GM03348 (cell line): ENCODE measurements at regions not wholly inside any gene's neighbourhood (a gene's known extent, or its start where the extent isn't known, plus 50 kb on each side); places are given as distances from the start of the nearest gene placed in this dataset.
"Not testable (repeated sequence)": the region's sequence is repeated elsewhere in the genome, so short reads cannot be mapped to it uniquely, and the experiment has no call there.

Source experiments
- DNase-seq: peaks from one replicate; pipeline ENCODE4 v3.0.0; 2012; ENCODE audit warnings: low spot score

- not testable (repeated sequence) for DNase-seq
Measured at GRCh38 chr16:26508946-26509345, 557.8 kb upstream of the C16orf82 start.

DNA sequence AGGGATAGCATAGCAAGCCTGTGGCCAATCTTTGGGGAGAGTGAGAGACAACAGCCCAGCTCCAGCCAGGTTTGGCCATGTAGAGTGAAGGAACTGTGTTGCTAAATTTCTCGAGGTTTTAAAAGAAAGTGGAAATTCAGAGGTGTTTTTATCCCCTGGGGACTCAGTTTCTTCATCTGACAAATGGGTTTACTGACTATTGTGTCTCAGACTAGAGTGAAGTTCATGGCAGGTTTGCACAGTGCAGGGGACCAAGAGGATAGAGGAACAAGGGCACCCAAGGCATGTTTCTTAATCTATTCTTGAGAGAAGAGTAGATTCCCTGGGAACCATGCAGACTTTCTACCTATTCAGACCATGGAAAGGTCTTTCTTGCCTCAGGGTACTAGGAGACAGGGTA lies 555.8 kb upstream of the C16orf82 start:
- DNase-seq: no peak

GRCh38 chr16:26511463-26511862 lies 555.3 kb upstream of the C16orf82 start:
- no peak for DNase-seq

DNA sequence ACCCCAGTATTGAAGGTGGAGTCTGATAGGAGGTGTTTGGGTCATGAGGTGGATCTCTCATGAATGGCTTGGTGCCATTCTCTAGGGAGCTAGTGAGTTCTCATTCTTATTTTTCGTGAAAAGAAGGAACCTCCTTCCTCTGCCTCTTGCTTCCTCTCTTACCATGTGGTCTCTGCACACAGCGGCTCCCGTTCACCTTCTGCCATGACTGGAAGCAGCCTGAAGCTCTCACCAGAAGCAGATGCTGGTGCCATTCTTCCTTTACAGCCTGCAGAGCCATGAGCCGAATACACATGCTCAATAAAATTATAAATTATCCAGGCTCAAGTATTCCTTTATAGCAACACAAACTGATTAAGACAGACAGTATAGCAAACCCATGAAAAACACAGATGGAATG lies 545.1 kb upstream of the C16orf82 start:
- no peak for DNase-seq

DNA sequence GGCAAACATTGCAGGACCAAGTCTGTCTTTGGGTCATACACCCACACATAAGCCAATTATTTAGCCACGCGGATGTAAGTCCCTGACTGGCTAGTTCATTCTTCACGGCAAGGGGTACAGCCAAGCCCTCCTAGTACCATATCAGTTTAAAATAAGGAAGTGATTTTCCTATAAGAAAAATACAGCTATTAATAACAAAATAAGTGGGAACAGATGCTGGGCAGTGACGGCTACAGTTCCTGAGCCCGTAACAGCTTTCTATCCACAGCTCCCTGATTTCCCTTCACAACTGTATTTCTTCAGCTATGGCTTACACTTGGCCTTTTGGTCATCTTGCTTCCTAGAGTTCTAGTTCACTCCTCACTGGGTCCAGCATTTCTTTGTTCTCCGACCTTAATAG lies 542.4 kb upstream of the C16orf82 start:
- DNase-seq: no peak

- no peak for DNase-seq
Measured at GRCh38 chr16:26524846-26525245, 541.9 kb upstream of the C16orf82 start.

GRCh38 chr16:26525856-26526255 lies 540.9 kb upstream of the C16orf82 start:
- DNase-seq: no peak

DNA sequence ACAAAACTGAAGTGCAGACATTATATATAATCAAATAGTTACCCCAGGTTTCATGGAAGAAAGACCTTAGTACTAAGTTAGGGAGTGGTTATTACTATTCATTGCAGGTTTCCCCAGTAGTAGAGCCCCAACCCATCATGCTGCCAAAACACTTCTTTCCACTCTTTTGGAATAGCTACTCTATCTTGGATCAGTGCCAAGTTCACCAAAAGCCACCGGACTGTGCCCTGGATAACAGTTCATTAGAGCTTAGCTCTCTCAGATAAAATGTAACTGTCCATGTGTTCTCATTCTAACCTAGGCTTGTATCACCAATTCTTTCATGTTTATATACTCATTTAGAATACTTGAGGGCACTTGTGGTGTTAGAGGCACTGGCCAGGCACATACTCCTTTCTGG lies 540.1 kb upstream of the C16orf82 start:
- no peak for DNase-seq

DNA sequence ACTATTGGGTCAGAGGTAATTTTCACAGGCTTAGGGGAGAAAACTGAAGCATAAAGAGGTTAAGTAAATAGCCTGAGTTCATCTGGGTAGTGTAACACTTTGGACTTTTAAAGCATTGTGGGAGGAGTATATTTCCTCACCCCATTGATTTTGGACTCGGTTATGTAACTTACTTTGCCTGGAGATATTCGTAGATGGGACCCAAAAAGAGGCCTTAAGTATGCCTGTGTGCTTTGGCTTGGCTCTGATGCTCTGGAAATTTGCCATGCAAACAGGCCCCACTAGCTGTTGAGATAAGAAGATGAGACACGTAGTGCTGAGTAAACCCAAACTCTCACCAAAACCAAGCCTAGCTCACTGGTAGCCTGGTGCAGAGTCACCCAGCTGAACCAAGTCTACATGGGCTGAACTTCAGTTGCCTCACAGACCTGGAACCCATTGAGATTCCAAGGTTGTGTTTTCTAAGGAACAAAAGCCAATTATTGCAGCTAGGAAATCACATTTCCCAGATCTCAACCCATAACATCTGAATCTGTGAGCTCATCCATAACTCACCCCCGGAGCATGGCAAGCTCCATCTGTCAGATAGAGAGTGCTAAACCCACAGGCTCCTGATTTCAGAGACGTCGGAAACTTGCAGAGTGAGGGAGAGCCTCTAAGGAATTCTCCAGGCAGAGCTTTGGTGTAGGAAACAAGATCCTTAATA lies 536.0 kb upstream of the C16orf82 start:
- no peak for DNase-seq

GRCh38 chr16:26531290-26531730 lies 535.4 kb upstream of the C16orf82 start:
- no peak for DNase-seq

DNA sequence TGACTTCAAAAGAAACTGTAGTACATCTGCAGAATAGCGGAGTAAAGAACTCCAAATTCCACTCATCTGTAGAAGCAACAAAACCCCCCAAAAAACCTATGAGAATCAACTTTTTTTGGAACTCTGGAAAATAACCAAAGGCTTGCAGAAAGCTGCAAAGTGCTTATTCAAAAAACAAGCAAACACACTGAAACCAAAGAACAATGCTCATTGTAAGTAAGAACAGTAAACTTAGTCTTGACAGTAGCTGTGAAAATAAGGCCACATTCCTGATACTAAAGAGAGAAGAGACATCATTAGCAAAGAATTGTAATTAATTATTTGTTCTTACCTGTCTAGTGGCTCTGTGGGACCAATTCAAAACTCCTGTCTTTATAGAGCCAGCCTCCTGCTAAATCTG lies 534.3 kb upstream of the C16orf82 start:
- DNase-seq: no peak

DNA sequence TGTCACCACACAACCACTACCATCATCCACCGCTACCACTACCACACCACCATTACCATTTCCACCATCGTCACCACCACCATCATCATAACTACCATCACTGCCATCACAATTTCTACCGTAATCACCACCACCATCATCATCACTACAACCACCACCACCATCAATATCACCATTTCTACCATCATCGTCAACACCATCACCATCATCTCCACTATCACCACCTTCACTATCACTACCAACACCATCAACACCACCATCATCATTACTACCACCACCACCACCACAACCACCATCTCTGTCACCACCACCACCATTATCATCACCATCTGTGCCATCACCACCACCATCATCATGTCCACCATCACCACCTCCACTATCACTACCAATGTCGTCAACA lies 524.5 kb upstream of the C16orf82 start:
- no peak for DNase-seq

- no peak for DNase-seq
Measured at GRCh38 chr16:26546573-26546972, 520.2 kb upstream of the C16orf82 start.

GRCh38 chr16:26547681-26548080 lies 519.0 kb upstream of the C16orf82 start:
- no peak for DNase-seq

DNA sequence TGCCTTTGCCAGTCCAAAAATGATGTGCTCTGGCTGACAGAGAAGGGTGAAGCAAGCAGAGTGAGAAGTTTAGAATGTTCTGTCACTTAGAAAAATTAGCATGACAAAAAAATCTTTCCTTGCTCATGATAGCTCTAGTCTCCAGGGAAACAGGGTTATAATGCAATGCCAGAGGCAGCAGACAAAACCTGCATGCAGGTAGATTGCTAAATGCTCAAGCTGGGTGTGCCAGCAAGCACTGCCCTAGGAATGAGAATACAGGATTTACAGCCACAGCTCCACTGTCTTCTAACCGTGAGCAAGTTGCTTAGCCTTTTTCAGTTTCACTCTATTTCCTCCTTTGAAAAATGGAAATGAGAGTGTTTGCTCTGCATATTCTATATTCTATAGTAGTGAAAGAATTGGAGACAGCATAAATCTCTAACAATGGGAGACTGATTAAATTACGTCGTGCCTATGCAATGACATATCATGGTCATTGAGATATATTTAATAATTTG lies 516.6 kb upstream of the C16orf82 start:
- DNase-seq: no peak

- DNase-seq: no peak
Measured at GRCh38 chr16:26554030-26554429, 512.7 kb upstream of the C16orf82 start.

GRCh38 chr16:26561303-26561702 lies 505.4 kb upstream of the C16orf82 start:
- no peak for DNase-seq

GRCh38 chr16:26563018-26563417 lies 503.7 kb upstream of the C16orf82 start:
- DNase-seq: no peak

- no peak for DNase-seq
Measured at GRCh38 chr16:26567356-26567755, 499.4 kb upstream of the C16orf82 start.

DNA sequence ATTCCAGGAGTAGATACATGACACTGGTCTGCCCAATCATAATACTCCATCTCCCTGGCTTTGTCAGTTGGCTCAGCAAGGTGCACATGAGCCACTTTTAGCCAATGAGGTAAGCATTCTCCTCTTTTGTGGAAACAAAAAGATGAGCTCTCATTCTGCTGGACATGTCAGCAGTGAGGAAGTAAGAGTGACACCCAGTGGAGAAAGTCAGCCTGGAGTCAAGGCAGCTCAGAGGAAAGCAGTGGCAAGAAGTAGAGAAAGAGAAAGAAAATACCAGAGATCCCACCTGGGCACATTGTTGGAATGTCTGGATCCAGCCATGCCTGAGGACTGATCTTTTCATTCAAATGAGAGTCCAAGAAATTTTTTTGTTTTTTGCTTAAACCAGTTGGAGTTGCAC lies 496.9 kb upstream of the C16orf82 start:
- DNase-seq: no peak

GRCh38 chr16:26578748-26579147 lies 488.0 kb upstream of the C16orf82 start:
- DNase-seq: no peak

DNA sequence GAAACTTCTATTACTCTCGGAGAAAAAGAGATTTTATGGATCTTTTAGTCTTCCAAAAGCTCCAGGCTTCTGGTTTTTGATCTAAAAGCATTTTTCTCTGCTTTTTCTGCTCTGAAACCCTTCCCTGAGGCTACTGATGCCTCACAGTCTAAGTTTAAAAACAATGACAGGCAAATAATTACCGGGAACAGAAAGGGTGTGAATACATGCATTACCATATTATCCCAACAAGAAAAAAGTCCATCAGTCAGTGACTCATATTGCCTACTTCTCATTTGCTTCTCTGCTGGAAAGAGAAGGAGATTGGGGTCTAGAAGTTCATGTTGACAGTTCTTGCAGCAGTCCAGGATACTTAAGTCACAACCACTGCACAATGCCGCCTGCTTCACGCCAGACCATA lies 482.9 kb upstream of the C16orf82 start:
- DNase-seq: no peak

DNA sequence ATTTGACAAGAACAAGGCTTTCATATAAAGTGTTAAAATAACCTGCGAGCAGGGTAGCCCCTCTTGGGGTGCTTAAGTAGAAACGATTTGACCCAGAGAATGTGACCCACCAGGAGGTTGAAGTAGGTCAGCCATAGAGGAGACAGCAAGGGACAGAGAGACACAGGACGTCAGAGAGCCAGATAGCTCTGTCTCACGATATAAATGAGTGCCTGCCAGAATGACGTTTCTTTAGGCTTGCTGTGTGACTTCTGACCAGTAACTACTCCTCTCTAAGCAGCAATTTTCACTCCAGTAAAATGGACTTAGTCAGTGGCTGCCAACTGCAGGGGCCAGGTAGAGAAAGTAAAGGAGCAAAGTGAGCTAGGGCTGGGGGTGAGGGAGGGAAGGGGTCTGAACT lies 473.0 kb upstream of the C16orf82 start:
- DNase-seq: no peak

- DNase-seq: no peak
Measured at GRCh38 chr16:26594666-26595065, 472.1 kb upstream of the C16orf82 start.
